ENCODE measurements at regions not wholly inside any gene's neighbourhood (a gene's known extent, or its start where the extent isn't known, plus 50 kb on each side); places are given as distances from the start of the nearest gene placed in this dataset.

- TF ChIP-seq, protein P1, sequence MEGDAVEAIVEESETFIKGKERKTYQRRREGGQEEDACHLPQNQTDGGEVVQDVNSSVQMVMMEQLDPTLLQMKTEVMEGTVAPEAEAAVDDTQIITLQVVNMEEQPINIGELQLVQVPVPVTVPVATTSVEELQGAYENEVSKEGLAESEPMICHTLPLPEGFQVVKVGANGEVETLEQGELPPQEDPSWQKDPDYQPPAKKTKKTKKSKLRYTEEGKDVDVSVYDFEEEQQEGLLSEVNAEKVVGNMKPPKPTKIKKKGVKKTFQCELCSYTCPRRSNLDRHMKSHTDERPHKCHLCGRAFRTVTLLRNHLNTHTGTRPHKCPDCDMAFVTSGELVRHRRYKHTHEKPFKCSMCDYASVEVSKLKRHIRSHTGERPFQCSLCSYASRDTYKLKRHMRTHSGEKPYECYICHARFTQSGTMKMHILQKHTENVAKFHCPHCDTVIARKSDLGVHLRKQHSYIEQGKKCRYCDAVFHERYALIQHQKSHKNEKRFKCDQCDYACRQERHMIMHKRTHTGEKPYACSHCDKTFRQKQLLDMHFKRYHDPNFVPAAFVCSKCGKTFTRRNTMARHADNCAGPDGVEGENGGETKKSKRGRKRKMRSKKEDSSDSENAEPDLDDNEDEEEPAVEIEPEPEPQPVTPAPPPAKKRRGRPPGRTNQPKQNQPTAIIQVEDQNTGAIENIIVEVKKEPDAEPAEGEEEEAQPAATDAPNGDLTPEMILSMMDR (conservative IDR thresholded peaks at IDR 0.05), result no peak
- no CpG with 5 or more reads among the region's 1 CpG for WGBS, 2 experiments (ENCODE audit: insufficient coverage in 1 of 2, insufficient read length in 1 of 2)
- DNase-seq, result no peak
Observed at GRCh38 chrX:49746306-49746705, 50.5 kb upstream of the PAGE1 start.

More at GRCh38 chrX:49746306-49746705, 50.5 kb upstream of the PAGE1 start:
- Histone ChIP-seq H3K4me3 (ENCODE audit: low read length) (no peak overlapping the region), H3K27me3 (ENCODE audit: control insufficient read depth, insufficient read depth, low read length, poor library complexity, severe bottlenecking) (no peaks in the 10 kb centered on the region), H3K27ac (ENCODE audit: low read depth, low read length) (no peak overlapping the region), H3K9ac (ENCODE audit: extremely low read depth, low read length, poor library complexity, severe bottlenecking) (no peak overlapping the region), H3K9me3 (ENCODE audit: control insufficient read depth, low read length) (no peaks in the 10 kb centered on the region), H3K4me1 (ENCODE audit: control insufficient read depth, insufficient read depth, low read length) (no peaks in the 10 kb centered on the region), H3K36me3 (ENCODE audit: control insufficient read depth, insufficient read depth, low read length) (no peaks in the 10 kb centered on the region)
- Mint-ChIP-seq H3K27ac (no peak overlapping the region), H3K27me3 (ENCODE audit: insufficient read depth) (peaks cover 5% of the 10 kb centered on the region), H3K4me1 (peaks cover 7% of the 10 kb centered on the region), H3K36me3 (ENCODE audit: low read depth) (no peaks in the 10 kb centered on the region), H3K4me3 (no peak overlapping the region), H3K9me3 (peaks cover 46% of the 10 kb centered on the region)
